22Rv1 (cell line): ENCODE measurements at regions not wholly inside any gene's neighbourhood (a gene's known extent, or its start where the extent isn't known, plus 50 kb on each side); places are given as distances from the start of the nearest gene placed in this dataset.

ENCODE experiments used
- H3K27ac ChIP-seq: fragments of 450-650 bp; 2 replicates; pipeline ENCODE4 v1.5.1; 2017
- CTCF ChIP-seq: fragments of 450-650 bp; IDR thresholded peaks from 2 replicates; pipeline ENCODE4 v1.5.1; 2017; ENCODE audit warnings: mild to moderate bottlenecking
- ZFX ChIP-seq: fragments of 450-650 bp; IDR thresholded peaks from 2 replicates; pipeline ENCODE4 v1.6.1; 2017; ENCODE audit warnings: antibody characterized with exemption, borderline replicate concordance

GRCh38 chr18:59994357-59994756, 94.6 kb downstream of the PMAIP1 start:
- TF ChIP-seq ZFX (no peak), CTCF (peak; percentile 25)

GRCh38 chr18:59993560-59993959, 93.8 kb downstream of the PMAIP1 start:
- H3K27ac ChIP-seq = no peak overlapping the region
- no peak for TF ChIP-seq CTCF
- no peak for TF ChIP-seq ZFX

More at GRCh38 chr18:59994357-59994756, 94.6 kb downstream of the PMAIP1 start:
- no peak overlapping the region for H3K27ac ChIP-seq

- TF ChIP-seq ZFX (no peak), CTCF (no peak)
- no peak overlapping the region for H3K27ac ChIP-seq
Observed at GRCh38 chr18:59990121-59990823, 90.5 kb downstream of the PMAIP1 start.

- no peak overlapping the region for H3K27ac ChIP-seq
Observed at GRCh38 chr18:59988098-59988706, 88.4 kb downstream of the PMAIP1 start.

GRCh38 chr18:59987102-59987501, 87.3 kb downstream of the PMAIP1 start:
- TF ChIP-seq CTCF (no peak), ZFX (no peak)
- no peak overlapping the region for H3K27ac ChIP-seq

More at GRCh38 chr18:59988098-59988706, 88.4 kb downstream of the PMAIP1 start:
- TF ChIP-seq CTCF (peak; percentile 94), ZFX (no peak)

GRCh38 chr18:59986139-59986538, 86.3 kb downstream of the PMAIP1 start:
- H3K27ac ChIP-seq = no peak overlapping the region
- TF ChIP-seq ZFX (no peak), CTCF (no peak)

- TF ChIP-seq CTCF (no peak), ZFX (no peak)
- no peak overlapping the region for H3K27ac ChIP-seq
Observed at GRCh38 chr18:59985289-59985688, 85.5 kb downstream of the PMAIP1 start.
